NCI-H2107 treated with DMSO at 0.1 percent for 48 hours (cell line): ENCODE measurements at regions not wholly inside any gene's neighbourhood (a gene's known extent, or its start where the extent isn't known, plus 50 kb on each side); places are given as distances from the start of the nearest gene placed in this dataset.
A peak's percentile ranks its signal among the peaks of the same experiment; 100 is the strongest.
"Not testable (repeated sequence)": the region's sequence is repeated elsewhere in the genome, so short reads cannot be mapped to it uniquely, and the experiment has no call there.

Source experiments
- DNase-seq: peaks from one replicate; lab custom pipeline; 2025; ENCODE audit not compliant: unreplicated experiment; lab: John Stamatoyannopoulos, UW

DNA sequence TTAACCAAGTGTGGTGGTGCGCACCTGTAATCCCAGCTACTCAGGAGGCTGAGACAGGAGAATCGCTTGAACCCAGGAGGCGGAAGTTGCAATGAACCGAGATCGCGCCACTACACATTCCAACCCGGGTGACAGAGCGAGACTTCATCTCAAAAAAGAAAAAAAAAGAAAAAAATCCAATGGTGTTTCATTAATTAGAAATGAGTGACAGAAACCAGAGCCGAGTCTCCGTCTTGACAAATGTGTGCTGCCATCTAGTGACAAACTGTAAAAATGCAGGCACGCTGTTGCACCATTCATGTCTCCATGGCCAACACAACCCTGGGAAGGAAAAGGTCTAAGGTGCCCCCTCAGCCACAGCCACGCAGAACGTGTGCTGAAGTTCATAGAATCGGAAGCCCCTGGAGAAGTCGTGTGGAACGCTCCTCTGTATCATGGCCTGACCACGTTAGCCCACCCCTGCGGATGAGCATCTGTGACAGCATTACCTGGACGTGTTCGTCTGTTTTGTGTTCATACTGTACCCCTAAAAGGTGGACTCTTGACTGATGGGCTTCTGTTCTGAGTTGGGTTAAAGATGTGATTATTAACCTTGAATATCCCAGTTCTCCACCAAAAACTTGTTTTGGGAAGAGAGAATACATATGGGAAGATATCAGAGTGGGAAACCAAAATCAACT, 94.9 kb downstream of the LYZL2 start:
- peak; percentile 5 for DNase-seq

DNA sequence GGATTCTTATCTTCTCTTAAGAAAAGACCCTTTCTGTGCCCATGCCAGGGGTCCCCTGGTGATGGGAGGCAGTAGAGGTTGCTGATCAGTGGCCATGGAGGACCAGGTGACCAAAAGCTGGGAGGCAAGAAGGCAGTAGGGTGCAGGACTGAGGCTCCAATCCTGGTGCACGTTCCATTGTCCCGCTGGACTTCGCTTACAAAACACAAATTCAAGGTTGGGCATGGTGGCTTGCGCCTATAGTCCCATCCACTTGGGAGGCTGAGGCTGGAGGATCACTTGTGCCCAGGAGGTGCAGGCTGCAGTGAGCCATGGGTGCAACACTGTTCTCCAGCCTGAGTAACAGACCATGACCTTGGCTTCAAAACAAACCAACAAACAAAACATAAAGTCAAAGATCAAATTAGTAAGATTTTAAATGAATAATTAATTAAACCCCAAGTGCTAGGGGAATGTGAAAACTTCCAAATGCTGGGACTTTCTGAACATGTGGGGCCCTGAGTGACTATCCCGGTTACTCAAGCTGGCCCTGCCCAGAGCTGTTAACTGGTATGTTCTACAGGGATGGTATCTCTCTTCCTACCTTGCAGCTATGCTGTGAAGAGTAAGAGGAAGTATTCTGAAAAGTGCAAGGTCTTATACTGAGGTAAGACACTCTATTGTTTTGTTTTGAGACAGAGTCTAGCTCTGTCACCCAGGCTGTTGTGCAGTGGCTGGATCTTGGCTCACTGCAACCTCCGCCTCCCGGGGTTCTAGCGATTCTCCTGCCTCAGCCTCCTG, 97.6 kb downstream of the LYZL2 start:
- no peak for DNase-seq

DNA sequence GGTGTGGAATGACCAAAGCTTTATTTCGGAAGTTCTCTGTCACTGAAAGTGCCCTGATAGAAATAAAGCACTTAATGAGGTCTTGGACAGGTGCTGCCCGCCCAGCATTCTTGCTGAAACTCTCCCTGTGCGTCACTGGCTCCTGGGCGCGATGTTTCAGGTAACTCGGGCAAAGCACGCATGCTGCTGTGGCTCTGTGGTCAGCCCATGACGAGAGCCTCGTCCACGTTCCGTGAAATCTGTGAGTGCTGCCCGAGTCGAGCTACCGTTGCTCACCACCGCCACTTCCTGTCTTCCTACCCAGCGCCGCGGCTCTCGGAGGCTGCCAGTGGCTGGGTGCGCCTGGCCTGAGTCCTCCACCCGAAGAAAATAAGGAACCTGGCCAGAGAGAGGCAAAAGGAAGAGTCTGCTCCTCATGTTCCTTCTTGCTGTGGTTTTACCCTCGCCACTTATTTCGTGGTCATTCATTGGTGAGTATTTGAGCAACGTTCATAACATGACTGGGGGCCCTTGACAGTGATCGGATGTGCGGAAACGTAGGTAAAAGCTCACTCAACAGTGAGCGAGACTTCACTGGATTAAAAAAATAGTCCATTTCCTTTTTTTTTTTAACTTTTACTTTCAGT, 95.5 kb downstream of the MAP3K8 start:
- DNase-seq = no peak

DNA sequence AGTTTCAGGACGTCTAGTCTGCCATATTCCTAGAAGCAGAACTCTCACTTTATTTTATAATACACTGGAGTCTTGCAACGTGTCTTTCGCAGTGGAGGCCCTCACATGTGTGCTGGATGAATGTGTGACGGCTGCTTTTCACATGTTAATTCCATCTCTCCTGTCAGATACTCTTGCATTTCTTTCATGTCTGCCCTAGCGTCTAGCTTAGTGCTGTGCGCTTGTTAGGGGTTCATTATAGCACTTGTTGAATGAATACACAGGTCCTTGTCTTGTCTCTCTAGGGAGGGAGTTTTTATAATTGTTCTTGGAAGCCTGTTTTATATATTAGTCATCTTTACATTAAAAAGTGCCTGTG, 94.4 kb downstream of the MAP3K8 start:
- DNase-seq = no peak

DNA sequence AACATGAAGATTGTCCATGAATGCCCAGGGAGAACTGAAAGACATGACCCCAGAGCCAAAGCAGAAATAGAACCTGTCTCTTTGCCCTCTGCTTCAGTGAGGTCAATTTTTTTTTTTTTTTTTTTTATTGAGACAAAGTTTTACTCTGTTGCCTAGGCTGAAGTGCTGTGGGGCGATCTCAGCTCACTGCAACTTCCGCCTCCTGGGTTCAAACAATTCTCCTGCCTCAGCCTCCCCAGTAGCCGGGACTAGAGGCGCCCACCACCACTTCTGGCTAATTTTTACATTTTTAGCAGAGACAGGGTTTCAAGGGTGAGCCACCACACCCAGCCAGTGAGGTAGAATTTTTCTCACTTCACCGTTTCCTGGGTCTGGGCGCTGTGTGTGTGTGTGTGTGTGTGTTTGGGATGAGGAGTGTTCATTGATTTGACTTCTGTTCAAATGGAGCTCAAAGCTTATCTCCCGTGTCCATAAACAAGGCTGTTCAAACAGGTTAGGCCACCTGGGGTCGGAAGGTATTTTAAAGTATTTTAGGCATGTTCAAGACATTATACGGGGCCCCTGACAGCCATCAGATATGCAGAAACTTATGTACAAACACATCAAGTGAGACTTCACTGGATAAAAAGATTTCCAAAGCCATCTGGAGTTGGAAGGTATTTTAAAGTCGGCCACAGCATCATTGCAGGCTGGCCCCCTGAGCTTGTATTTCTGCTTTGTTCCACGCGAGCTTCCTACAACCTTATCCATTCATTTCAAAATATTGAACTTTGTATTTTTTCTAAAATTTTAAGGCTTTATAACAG, 93.8 kb downstream of the MAP3K8 start:
- DNase-seq = no peak

DNA sequence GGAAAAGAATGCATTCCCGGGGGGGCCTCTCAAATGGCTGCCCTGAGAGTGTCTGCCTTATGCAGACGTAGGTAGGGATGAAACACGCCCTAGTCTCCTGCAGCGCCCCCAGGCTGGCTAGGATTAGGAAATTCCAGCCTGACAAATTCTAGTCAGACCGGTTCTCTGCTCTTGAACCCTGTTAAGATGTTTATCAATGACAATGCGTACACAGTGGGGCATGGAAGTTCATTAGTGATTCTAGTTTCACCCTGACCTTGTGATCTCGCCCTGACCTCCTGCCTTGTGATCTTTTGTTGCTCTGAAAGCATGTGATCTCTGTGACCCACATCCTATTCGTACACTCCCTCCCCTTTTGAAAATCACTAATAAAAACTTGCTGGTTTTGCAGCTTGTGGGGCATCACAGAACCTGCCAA, 88.7 kb downstream of the MAP3K8 start:
- DNase-seq = not testable (repeated sequence)

- DNase-seq = no peak
Measured at GRCh38 chr10:30518907-30519306, 84.9 kb downstream of the MAP3K8 start.
